HG03159 (cell line): ENCODE measurements at regions not wholly inside any gene's neighbourhood (a gene's known extent, or its start where the extent isn't known, plus 50 kb on each side); places are given as distances from the start of the nearest gene placed in this dataset.

ENCODE experiments used
- ATAC-seq: cut with Tn5 transposase; IDR thresholded peaks from one replicate; pipeline ENCODE4 v1.9.1; 2021; ENCODE audit warnings: mild to moderate bottlenecking, moderate library complexity; ENCODE audit not compliant: unreplicated experiment

GRCh38 chr18:55064073-55064472, 104.8 kb upstream of the CCDC68 start:
- no peak for ATAC-seq

DNA sequence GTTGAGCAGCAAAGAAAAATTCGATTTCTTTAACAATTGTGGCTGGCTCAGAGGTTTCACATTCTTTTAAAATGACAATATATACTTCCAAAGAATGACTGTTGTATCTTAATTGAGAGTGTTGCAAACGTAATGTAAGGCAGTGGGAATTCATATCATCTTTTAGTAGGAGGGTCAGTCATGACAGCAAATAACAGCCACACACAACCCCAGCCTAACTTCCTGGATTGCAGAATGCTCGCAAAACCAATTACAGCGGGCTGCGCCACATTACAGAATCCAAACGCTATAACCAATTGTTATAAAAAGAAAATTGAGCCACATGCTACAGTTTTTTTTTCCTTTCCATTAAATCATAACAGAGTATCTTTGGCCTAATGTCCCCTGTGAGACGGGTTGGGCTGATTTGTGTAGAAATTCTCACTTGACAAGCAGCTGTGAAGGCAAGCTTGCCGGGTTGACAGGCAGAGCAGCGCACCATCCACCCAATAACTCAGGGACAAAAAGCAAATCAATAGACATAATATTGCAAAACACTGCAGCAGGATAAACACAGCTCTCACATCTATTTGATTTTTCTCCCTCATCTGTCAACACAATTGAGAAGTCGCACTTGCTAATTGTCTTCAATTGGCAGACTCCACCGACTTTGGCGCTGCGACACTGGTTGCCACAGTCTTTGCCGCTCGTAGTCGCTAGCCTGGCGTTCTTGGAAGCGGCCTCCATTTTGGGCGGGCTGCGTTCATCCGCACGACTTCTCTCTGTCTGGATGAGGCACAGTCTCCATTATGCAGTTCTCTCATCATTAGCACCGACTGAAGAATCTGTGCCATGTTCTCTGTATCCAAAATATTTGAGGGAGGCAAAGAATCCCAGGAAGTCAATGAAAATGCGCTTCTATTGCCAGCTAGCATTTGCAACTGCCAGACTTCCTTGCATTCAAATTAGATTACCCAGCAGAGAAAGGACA, 95.0 kb upstream of the CCDC68 start:
- ATAC-seq: no peak

- ATAC-seq: no peak
These were observed 89.6 kb upstream of the CCDC68 start for GRCh38 chr18:55048892-55049291.

- ATAC-seq: no peak
These were observed 88.3 kb upstream of the CCDC68 start for GRCh38 chr18:55047546-55047945.

DNA sequence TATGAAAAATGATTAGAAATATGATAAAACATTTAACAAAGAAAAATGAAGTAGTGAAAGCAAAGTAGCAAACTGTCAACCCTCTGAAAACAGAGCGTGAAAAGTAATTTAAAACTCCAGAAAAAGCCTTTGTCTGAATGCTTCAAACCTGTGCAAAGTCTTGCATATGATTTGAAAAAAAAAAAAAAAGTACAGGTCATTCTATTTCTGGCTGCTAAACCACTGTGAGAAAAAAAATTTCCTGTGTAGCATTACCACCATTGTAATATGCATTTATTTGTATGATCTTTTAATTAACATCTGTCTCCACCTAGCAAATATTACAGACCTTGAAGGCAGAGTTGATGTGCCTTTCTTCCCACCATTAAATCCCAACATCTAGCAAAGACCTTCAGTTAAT, 82.1 kb upstream of the CCDC68 start:
- ATAC-seq: no peak

- no peak for ATAC-seq
These were observed 78.9 kb upstream of the CCDC68 start for GRCh38 chr18:55038162-55038561.

DNA sequence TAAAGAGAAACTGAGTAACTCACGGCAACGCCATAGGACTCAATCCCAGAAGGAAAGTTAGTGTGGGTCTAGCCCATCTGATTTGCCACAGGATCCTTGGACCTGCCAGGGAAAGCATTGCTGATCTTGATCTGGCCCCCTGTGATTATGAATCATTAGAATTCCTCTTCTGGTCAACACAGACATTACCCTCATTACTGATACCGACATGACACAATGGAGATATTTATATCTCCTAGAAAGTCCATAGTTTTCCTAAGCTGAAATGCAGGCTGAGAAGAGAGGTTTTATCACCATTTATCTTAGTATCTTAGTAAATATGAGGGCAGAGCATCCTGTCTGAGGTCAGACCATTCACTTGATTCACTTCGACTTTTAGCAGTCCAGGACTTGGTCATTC, 75.5 kb upstream of the CCDC68 start:
- ATAC-seq: no peak

DNA sequence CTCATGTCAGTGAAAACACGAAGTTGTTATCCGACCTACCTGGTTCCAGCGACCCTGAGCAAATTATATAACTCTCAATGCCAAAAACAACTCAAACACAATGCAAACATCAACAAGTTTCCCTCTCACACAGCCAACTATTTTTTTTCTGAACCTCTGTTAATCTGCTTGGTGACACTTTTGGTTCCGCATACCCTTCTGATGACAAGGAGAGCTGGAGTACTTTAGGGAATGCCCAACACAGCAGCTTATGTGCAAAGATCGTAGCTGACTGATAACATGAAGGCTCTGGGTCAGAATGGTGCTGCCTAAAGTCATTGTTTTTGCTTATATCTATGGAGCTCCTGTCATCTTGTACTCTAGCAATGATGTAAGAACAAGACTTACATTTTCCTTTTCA, 72.7 kb upstream of the CCDC68 start:
- ATAC-seq: no peak

- ATAC-seq: no peak
These were observed 72.3 kb upstream of the CCDC68 start for GRCh38 chr18:55031576-55031975.

DNA sequence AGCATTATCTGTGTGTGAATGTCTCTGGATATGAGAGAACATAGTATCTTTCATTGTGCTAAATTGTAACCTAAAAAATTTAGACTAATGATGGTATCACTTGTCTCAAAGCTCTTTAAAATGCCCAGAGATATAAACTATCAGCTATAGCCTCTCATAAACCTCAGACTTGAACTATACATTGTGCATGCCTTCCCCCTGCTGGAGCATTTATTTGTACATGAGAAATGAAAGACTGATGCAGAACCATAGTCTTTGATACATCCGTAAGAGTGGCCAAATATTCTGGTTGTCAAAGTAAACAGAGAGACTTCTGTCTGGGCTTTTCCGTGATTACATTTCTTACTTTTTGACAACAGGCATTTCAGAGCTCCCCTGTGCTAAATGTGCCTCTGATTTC, 71.9 kb upstream of the CCDC68 start:
- ATAC-seq: no peak

DNA sequence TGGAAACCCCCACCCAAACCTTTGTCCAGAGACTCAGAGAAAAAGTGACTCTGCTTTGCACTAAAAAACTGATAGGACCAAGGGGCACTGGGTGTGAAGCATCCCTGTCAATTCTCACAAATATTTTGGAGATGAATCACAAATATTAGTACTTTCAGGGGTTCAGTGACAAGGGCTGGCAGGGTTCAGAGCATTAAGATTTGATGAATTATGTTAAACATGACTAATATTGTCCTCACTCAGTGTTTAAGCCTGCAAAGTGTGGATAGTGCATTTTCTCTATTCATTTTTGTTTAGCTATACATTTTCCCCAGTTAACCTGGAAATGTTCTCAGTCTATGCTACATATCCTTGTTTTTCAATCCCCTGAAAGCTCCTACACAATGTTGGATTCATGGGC, 65.3 kb upstream of the CCDC68 start:
- ATAC-seq: no peak

- no peak for ATAC-seq
These were observed 59.3 kb upstream of the CCDC68 start for GRCh38 chr18:55018602-55019001.

GRCh38 chr18:55014095-55014494, 54.8 kb upstream of the CCDC68 start:
- ATAC-seq: no peak

DNA sequence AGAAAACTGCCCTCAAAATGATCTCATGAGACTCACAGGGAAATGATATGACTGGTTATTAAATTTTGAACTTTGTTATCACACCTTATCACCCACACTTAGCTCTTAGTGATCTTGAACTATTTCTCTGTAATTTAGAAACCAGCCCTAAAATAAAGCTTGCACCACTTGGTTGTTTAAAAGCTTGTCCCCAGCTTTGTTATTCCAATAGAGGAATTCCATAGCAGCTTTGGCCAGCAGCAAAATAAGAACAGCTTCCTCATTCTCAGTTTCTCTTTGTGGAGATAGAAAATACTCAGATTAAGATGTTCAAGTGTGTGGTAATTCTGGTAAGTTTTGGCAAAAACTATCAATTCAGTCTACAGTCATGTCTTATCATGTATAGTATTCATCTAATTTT, 54.4 kb upstream of the CCDC68 start:
- ATAC-seq: no peak

GRCh38 chr18:55013086-55013485, 53.8 kb upstream of the CCDC68 start:
- ATAC-seq: no peak

DNA sequence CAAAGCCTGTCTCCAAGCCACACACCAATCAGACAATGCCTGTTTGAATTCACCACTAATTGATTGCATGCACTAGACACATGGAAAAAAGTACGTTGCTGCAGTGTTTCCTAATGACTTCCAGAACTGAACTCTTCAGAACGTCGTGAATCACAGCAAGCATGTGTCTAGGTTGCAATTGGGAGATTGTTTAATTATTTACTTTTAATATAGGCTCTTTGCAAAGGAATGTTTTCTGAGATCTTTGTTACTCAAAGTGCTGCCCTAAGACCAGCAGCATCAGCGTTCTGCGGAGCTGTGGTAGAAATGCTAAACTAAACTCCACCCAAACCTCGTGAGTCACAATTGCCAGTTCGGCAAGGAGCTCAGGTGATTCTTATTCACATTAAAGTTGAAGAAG, 52.7 kb upstream of the CCDC68 start:
- no peak for ATAC-seq
